ENCODE measurements at regions not wholly inside any gene's neighbourhood (a gene's known extent, or its start where the extent isn't known, plus 50 kb on each side); places are given as distances from the start of the nearest gene placed in this dataset.

DNA sequence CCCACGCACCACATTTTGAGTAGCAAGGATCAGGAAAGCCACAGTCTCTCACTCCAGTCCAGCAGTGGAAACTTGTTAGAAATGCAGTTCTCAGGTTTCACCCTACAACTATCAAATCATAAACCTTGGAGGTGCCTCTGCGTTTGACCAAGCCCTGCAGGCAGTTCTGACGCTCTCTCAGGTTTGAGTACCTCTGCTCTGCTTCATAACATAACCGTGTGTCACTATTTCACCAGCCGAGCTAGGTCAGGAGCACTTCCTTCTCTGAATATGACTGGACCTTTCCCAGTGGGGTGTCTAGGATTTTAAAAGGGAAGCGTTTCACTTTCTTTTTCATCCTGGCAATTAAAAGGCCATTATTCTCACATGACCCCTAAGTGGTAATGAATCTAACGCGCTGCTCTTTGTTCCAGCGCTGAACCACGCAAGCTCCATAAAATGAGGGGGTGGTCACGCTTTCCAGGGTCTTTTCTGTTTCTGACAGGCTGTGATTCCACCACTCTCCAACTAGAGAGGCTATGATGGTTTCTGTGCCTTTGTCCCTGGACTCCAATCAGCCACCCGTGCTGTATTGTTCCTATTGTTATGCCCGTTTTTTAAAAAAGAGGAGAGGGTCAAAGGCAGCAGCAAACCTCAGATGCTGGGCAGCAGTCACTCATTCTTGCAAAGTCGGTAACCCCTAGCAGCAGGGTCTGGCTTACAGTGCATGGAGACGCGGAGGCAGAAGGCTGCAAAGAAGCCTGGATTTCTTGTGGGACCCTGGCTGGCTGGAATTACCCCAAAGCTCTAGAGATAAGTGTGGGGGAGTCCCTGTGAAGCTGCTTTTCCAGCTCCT, 75.2 kb upstream of the CTNNA2 start:
- H3K36me3 ChIP-seq (ENCODE audit: insufficient read depth): no peaks in the 10 kb centered on the region
- no peaks in the 10 kb centered on the region for H3K9me3 Mint-ChIP-seq
- DNase-seq (ENCODE audit: low spot score) (peak; percentile 39), ATAC-seq (peak; percentile 87)
- peaks cover 10% of the 10 kb centered on the region for H3K9me2 ChIP-seq (ENCODE audit: insufficient read depth)
- H4K20me1 ChIP-seq (replicated peaks; ENCODE audit: insufficient read depth): no peaks in the 10 kb centered on the region
- no peak overlapping the region for H3K4me3 Mint-ChIP-seq
- peak overlapping the region; percentile 97 for H2AFZ ChIP-seq
- TF ChIP-seq EZH2 (IDR thresholded peaks at IDR 0.05; ENCODE audit: low read depth, unreplicated experiment): no peak
- TF ChIP-seq, protein P1, sequence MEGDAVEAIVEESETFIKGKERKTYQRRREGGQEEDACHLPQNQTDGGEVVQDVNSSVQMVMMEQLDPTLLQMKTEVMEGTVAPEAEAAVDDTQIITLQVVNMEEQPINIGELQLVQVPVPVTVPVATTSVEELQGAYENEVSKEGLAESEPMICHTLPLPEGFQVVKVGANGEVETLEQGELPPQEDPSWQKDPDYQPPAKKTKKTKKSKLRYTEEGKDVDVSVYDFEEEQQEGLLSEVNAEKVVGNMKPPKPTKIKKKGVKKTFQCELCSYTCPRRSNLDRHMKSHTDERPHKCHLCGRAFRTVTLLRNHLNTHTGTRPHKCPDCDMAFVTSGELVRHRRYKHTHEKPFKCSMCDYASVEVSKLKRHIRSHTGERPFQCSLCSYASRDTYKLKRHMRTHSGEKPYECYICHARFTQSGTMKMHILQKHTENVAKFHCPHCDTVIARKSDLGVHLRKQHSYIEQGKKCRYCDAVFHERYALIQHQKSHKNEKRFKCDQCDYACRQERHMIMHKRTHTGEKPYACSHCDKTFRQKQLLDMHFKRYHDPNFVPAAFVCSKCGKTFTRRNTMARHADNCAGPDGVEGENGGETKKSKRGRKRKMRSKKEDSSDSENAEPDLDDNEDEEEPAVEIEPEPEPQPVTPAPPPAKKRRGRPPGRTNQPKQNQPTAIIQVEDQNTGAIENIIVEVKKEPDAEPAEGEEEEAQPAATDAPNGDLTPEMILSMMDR (conservative IDR thresholded peaks at IDR 0.05; ENCODE audit: low read depth in 2 of 2): no peak
- TF ChIP-seq EZH2phosphoT487 (IDR thresholded peaks at IDR 0.05; ENCODE audit: unreplicated experiment): no peak
- TF ChIP-seq, protein P2, sequence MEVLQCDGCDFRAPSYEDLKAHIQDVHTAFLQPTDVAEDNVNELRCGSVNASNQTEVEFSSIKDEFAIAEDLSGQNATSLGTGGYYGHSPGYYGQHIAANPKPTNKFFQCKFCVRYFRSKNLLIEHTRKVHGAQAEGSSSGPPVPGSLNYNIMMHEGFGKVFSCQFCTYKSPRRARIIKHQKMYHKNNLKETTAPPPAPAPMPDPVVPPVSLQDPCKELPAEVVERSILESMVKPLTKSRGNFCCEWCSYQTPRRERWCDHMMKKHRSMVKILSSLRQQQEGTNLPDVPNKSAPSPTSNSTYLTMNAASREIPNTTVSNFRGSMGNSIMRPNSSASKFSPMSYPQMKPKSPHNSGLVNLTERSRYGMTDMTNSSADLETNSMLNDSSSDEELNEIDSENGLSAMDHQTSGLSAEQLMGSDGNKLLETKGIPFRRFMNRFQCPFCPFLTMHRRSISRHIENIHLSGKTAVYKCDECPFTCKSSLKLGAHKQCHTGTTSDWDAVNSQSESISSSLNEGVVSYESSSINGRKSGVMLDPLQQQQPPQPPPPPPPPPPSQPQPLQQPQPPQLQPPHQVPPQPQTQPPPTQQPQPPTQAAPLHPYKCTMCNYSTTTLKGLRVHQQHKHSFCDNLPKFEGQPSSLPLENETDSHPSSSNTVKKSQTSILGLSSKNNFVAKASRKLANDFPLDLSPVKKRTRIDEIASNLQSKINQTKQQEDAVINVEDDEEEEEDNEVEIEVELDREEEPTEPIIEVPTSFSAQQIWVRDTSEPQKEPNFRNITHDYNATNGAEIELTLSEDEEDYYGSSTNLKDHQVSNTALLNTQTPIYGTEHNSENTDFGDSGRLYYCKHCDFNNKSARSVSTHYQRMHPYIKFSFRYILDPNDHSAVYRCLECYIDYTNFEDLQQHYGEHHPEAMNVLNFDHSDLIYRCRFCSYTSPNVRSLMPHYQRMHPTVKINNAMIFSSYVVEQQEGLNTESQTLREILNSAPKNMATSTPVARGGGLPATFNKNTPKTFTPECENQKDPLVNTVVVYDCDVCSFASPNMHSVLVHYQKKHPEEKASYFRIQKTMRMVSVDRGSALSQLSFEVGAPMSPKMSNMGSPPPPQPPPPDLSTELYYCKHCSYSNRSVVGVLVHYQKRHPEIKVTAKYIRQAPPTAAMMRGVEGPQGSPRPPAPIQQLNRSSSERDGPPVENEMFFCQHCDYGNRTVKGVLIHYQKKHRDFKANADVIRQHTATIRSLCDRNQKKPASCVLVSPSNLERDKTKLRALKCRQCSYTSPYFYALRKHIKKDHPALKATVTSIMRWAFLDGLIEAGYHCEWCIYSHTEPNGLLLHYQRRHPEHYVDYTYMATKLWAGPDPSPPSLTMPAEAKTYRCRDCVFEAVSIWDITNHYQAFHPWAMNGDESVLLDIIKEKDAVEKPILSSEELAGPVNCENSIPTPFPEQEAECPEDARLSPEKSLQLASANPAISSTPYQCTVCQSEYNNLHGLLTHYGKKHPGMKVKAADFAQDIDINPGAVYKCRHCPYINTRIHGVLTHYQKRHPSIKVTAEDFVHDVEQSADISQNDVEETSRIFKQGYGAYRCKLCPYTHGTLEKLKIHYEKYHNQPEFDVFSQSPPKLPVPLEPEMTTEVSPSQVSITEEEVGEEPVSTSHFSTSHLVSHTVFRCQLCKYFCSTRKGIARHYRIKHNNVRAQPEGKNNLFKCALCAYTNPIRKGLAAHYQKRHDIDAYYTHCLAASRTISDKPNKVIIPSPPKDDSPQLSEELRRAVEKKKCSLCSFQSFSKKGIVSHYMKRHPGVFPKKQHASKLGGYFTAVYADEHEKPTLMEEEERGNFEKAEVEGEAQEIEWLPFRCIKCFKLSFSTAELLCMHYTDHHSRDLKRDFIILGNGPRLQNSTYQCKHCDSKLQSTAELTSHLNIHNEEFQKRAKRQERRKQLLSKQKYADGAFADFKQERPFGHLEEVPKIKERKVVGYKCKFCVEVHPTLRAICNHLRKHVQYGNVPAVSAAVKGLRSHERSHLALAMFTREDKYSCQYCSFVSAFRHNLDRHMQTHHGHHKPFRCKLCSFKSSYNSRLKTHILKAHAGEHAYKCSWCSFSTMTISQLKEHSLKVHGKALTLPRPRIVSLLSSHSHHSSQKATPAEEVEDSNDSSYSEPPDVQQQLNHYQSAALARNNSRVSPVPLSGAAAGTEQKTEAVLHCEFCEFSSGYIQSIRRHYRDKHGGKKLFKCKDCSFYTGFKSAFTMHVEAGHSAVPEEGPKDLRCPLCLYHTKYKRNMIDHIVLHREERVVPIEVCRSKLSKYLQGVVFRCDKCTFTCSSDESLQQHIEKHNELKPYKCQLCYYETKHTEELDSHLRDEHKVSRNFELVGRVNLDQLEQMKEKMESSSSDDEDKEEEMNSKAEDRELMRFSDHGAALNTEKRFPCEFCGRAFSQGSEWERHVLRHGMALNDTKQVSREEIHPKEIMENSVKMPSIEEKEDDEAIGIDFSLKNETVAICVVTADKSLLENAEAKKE (CRISPR knock-in tag; IDR thresholded peaks at IDR 0.05): no peak
- no peak for TF ChIP-seq NANOG (IDR thresholded peaks at IDR 0.05; ENCODE audit: borderline replicate concordance)
- TF ChIP-seq, protein P3, sequence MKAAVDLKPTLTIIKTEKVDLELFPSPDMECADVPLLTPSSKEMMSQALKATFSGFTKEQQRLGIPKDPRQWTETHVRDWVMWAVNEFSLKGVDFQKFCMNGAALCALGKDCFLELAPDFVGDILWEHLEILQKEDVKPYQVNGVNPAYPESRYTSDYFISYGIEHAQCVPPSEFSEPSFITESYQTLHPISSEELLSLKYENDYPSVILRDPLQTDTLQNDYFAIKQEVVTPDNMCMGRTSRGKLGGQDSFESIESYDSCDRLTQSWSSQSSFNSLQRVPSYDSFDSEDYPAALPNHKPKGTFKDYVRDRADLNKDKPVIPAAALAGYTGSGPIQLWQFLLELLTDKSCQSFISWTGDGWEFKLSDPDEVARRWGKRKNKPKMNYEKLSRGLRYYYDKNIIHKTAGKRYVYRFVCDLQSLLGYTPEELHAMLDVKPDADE (IDR thresholded peaks at IDR 0.05): no peak
- H3K27me3 ChIP-seq (ENCODE audit: insufficient read depth): no peaks in the 10 kb centered on the region
- H3F3A ChIP-seq (replicated peaks; ENCODE audit: low read depth): no peaks in the 10 kb centered on the region
- H3K27ac ChIP-seq (ENCODE audit: low read depth): no peak overlapping the region
- H3K36me3 Mint-ChIP-seq (ENCODE audit: low read depth): no peaks in the 10 kb centered on the region
- peak overlapping the region; percentile 19; the same call in 1 of the 2 replicates for H3K4me2 ChIP-seq
- no peak overlapping the region for H3K4me3 ChIP-seq
- peaks cover 19% of the 10 kb centered on the region for H3K4me1 ChIP-seq (ENCODE audit: insufficient read depth)
- H3K79me2 ChIP-seq (replicated peaks; ENCODE audit: insufficient read depth): no peaks in the 10 kb centered on the region
- no peaks in the 10 kb centered on the region for H3K27me3 Mint-ChIP-seq (ENCODE audit: insufficient read depth, low read depth, poor library complexity)
- H3K27ac Mint-ChIP-seq: no peak overlapping the region
- peaks cover 18% of the 10 kb centered on the region for H3K4me1 Mint-ChIP-seq
